SK-N-SH treated with all-trans-retinoic acid at 6 μM for 48 hours (cell line): ENCODE measurements at regions not wholly inside any gene's neighbourhood (a gene's known extent, or its start where the extent isn't known, plus 50 kb on each side); places are given as distances from the start of the nearest gene placed in this dataset.

ENCODE experiments used
- ATAC-seq: fragments of 200-7000 bp; cut with Tn5 transposase; 3 replicates; pipeline ENCODE4 v1.9.1; 2020; ENCODE audit warnings: mild to moderate bottlenecking, moderate library complexity
- CREB5 ChIP-seq: fragments of 250-450 bp; sonication (Bioruptor Pico); IDR thresholded peaks from 2 replicates; pipeline ENCODE4 v1.5.1; 2020; ENCODE audit warnings: low read depth, mild to moderate bottlenecking, moderate library complexity
- CSDC2 ChIP-seq: fragments of 250-450 bp; sonication (Bioruptor Pico); IDR thresholded peaks from 2 replicates; pipeline ENCODE4 v1.5.0; 2020; ENCODE audit warnings: mild to moderate bottlenecking, moderate library complexity
- CSRNP3 ChIP-seq: fragments of 250-450 bp; sonication (Bioruptor Pico); IDR thresholded peaks from 2 replicates; pipeline ENCODE4 v1.5.1; 2021; ENCODE audit warnings: mild to moderate bottlenecking, moderate library complexity
- ESRRG ChIP-seq: fragments of 250-450 bp; sonication (Bioruptor Pico); IDR thresholded peaks from 2 replicates; pipeline ENCODE4 v1.6.1; 2021; ENCODE audit warnings: mild to moderate bottlenecking
- GLIS3 ChIP-seq: fragments of 250-450 bp; sonication (Bioruptor Pico); IDR thresholded peaks from 2 replicates; pipeline ENCODE4 v1.5.0; 2020; ENCODE audit warnings: mild to moderate bottlenecking, moderate library complexity
- ISL1 ChIP-seq: fragments of 250-450 bp; sonication (Bioruptor Pico); IDR thresholded peaks from 2 replicates; pipeline ENCODE4 v2.1.2; 2022; ENCODE audit warnings: mild to moderate bottlenecking, moderate library complexity
- OSR1 ChIP-seq: fragments of 250-450 bp; sonication (Bioruptor Pico); IDR thresholded peaks from 2 replicates; pipeline ENCODE4 v1.8.0; 2022; ENCODE audit warnings: moderate library complexity, mild to moderate bottlenecking, inconsistent platforms
- PATZ1 ChIP-seq: fragments of 250-450 bp; sonication (Bioruptor Pico); IDR thresholded peaks from 2 replicates; pipeline ENCODE4 v1.8.0; 2020; ENCODE audit warnings: mild to moderate bottlenecking, moderate library complexity, borderline replicate concordance
- POU6F1 ChIP-seq: fragments of 250-450 bp; sonication (Bioruptor Pico); IDR thresholded peaks from 2 replicates; pipeline ENCODE4 v1.8.0; 2021; ENCODE audit warnings: low read depth, mild to moderate bottlenecking, moderate library complexity, borderline replicate concordance
- RARB ChIP-seq: fragments of 250-450 bp; sonication (Bioruptor Pico); IDR thresholded peaks from 2 replicates; pipeline ENCODE4 v1.8.0; 2021; ENCODE audit warnings: mild to moderate bottlenecking, moderate library complexity
- SNAI2 ChIP-seq: fragments of 250-450 bp; sonication (Bioruptor Pico); IDR thresholded peaks from 2 replicates; pipeline ENCODE4 v1.5.0; 2020; ENCODE audit warnings: mild to moderate bottlenecking, moderate library complexity
- TCF4 ChIP-seq: fragments of 250-450 bp; sonication (Bioruptor Pico); IDR thresholded peaks from 2 replicates; pipeline ENCODE4 v1.8.0; 2021; ENCODE audit warnings: mild to moderate bottlenecking, moderate library complexity, borderline replicate concordance
- TSHZ2 ChIP-seq: fragments of 250-450 bp; sonication (Bioruptor Pico); IDR thresholded peaks from 2 replicates; pipeline ENCODE4 v1.5.0; 2020; ENCODE audit warnings: mild to moderate bottlenecking, moderate library complexity
- ZC3H10 ChIP-seq: fragments of 250-450 bp; sonication (Bioruptor Pico); IDR thresholded peaks from 2 replicates; pipeline ENCODE4 v1.5.1; 2021; ENCODE audit warnings: mild to moderate bottlenecking, moderate library complexity
- ZFP3 ChIP-seq: fragments of 250-450 bp; sonication (Bioruptor Pico); IDR thresholded peaks from 2 replicates; pipeline ENCODE4 v1.5.0; 2020; ENCODE audit warnings: mild to moderate bottlenecking, moderate library complexity
- ZFP30 ChIP-seq: fragments of 450-650 bp; formaldehyde crosslinking; IDR thresholded peaks from 2 replicates; pipeline ENCODE4 v1.5.0; 2022; ENCODE audit warnings: mild to moderate bottlenecking, moderate library complexity
- ZNF565 ChIP-seq: fragments of 450-650 bp; formaldehyde crosslinking; conservative IDR thresholded peaks from 2 replicates; pipeline ENCODE4 v1.5.0; 2020; ENCODE audit warnings: low read depth, mild to moderate bottlenecking, moderate library complexity
- ZNF8 ChIP-seq: fragments of 450-650 bp; formaldehyde crosslinking; IDR thresholded peaks from 2 replicates; pipeline ENCODE4 v1.5.0; 2020; ENCODE audit warnings: mild to moderate bottlenecking, moderate library complexity

- TF ChIP-seq CSRNP3 = no peak
Measured at GRCh38 chr5:39494534-39494933, 69.8 kb upstream of the DAB2 start (continued).

GRCh38 chr5:39494107-39494510 lies 69.3 kb upstream of the DAB2 start:
- no peak for TF ChIP-seq TCF4 (CRISPR knock-in tag)
- TF ChIP-seq ZNF565 (CRISPR knock-in tag) = no peak
- no peak for TF ChIP-seq GLIS3
- no peak for TF ChIP-seq ZNF8
- no peak for TF ChIP-seq PATZ1 (CRISPR knock-in tag)
- no peak for TF ChIP-seq TSHZ2 (CRISPR knock-in tag)
- no peak for TF ChIP-seq CREB5 (CRISPR knock-in tag)
- TF ChIP-seq ZFP30 (CRISPR knock-in tag) = no peak
- TF ChIP-seq CSDC2 (CRISPR knock-in tag) = no peak
- no peak for TF ChIP-seq SNAI2 (CRISPR knock-in tag)
- no peak for TF ChIP-seq POU6F1 (CRISPR knock-in tag)
- ATAC-seq = peak; percentile 73

GRCh38 chr5:39491210-39491609 lies 66.4 kb upstream of the DAB2 start:
- no peak for ATAC-seq
- TF ChIP-seq ZNF565 (CRISPR knock-in tag) = no peak
- no peak for TF ChIP-seq ESRRG (CRISPR knock-in tag)
- TF ChIP-seq PATZ1 (CRISPR knock-in tag) = no peak
- TF ChIP-seq RARB (CRISPR knock-in tag) = no peak
- TF ChIP-seq ISL1 (CRISPR knock-in tag) = no peak
- TF ChIP-seq, all 23 proteins: peak for 0

- ATAC-seq = no peak
- TF ChIP-seq POU6F1 (CRISPR knock-in tag) (no peak), CREB5 (CRISPR knock-in tag) (no peak), RARB (CRISPR knock-in tag) (no peak), ZFP30 (CRISPR knock-in tag) (no peak), ZC3H10 (CRISPR knock-in tag) (no peak), GLIS3 (no peak), CSRNP3 (no peak), ZFP3 (no peak), OSR1 (CRISPR knock-in tag) (no peak)
Measured at GRCh38 chr5:39489263-39489662, 64.5 kb upstream of the DAB2 start.
